OCI-LY1 (cell line): ENCODE measurements at regions not wholly inside any gene's neighbourhood (a gene's known extent, or its start where the extent isn't known, plus 50 kb on each side); places are given as distances from the start of the nearest gene placed in this dataset.

ENCODE experiments used
- H2AFZ ChIP-seq: fragments of 200-600 bp; sonication (generic), shearing (Covaris generic); 2 replicates; pipeline ENCODE4 v1.6.0; 2014; ENCODE audit warnings: antibody characterized with exemption, mild to moderate bottlenecking, low read length
- H3F3A ChIP-seq: fragments of 200-600 bp; sonication (generic), shearing (Covaris generic); 2 replicates; pipeline ENCODE4 v1.6.0; 2014; ENCODE audit warnings: mild to moderate bottlenecking, antibody characterized with exemption, low read length, moderate library complexity; ENCODE audit not compliant: insufficient read depth
- H3K27ac ChIP-seq: fragments of 200-600 bp; sonication (generic); 2 replicates; pipeline ENCODE4 v1.5.1; 2014; ENCODE audit warnings: low read length, mixed run types, mild to moderate bottlenecking, low read depth; ENCODE audit not compliant: poor library complexity, severe bottlenecking
- H3K27me3 ChIP-seq: fragments of 200-600 bp; sonication (generic); 2 replicates; pipeline ENCODE4 v1.6.0; 2014; ENCODE audit warnings: antibody characterized with exemption, mild to moderate bottlenecking, low read length, moderate library complexity; ENCODE audit not compliant: insufficient read depth
- H3K36me3 ChIP-seq: fragments of 200-600 bp; sonication (generic); 2 replicates; pipeline ENCODE4 v1.6.1; 2014; ENCODE audit warnings: mild to moderate bottlenecking, antibody characterized with exemption, low read length, moderate library complexity, mixed read lengths; ENCODE audit not compliant: insufficient read depth
- H3K4me1 ChIP-seq: fragments of 200-600 bp; sonication (generic); 2 replicates; pipeline ENCODE4 v1.5.1; 2014; ENCODE audit warnings: mild to moderate bottlenecking, low read length, moderate library complexity; ENCODE audit not compliant: insufficient read depth, severe bottlenecking
- H3K4me2 ChIP-seq: fragments of 200-600 bp; sonication (generic), shearing (Covaris generic); 2 replicates; pipeline ENCODE4 v1.6.1; 2014; ENCODE audit warnings: low read length
- H3K4me3 ChIP-seq: fragments of 200-600 bp; sonication (generic); 2 replicates; pipeline ENCODE4 v1.5.1; 2014; ENCODE audit warnings: low read length, low read depth, mild to moderate bottlenecking, mixed read lengths; ENCODE audit not compliant: poor library complexity, severe bottlenecking
- H3K79me2 ChIP-seq: fragments of 200-600 bp; shearing (Covaris generic); 2 replicates; pipeline ENCODE4 v1.6.1; 2016; ENCODE audit warnings: mixed run types, low read length, mixed read lengths; ENCODE audit not compliant: insufficient read depth
- H3K9ac ChIP-seq: fragments of 200-600 bp; sonication (generic), shearing (Covaris generic); 2 replicates; pipeline ENCODE4 v1.6.1; 2014; ENCODE audit warnings: mild to moderate bottlenecking, low read length, mixed read lengths
- H3K9me2 ChIP-seq: fragments of 200-600 bp; sonication (generic), shearing (Covaris generic); 2 replicates; pipeline ENCODE4 v1.6.1; 2014; ENCODE audit warnings: low read depth, mild to moderate bottlenecking, low read length, mixed read lengths
- H3K9me3 ChIP-seq: fragments of 200-600 bp; shearing (Covaris generic); 2 replicates; pipeline ENCODE4 v1.6.1; 2014; ENCODE audit warnings: low read length, mixed read lengths
- H4K20me1 ChIP-seq: fragments of 200-600 bp; sonication (generic), shearing (Covaris generic); 2 replicates; pipeline ENCODE4 v1.6.0; 2016; ENCODE audit warnings: mild to moderate bottlenecking, low read length; ENCODE audit not compliant: insufficient read depth
- CTCF ChIP-seq: fragments of 200-600 bp; sonication (generic), shearing (Covaris generic); IDR thresholded peaks from 2 replicates; pipeline ENCODE4 v1.5.1; 2017; ENCODE audit warnings: mild to moderate bottlenecking, antibody characterized with exemption, low read length, moderate library complexity, mixed read lengths
- EZH2 ChIP-seq: fragments of 200-600 bp; sonication (generic), shearing (Covaris generic); IDR thresholded peaks from 2 replicates; pipeline ENCODE4 v1.8.0; 2017; ENCODE audit warnings: borderline replicate concordance, mixed run types, mild to moderate bottlenecking, antibody characterized with exemption, low read length, moderate library complexity, mixed read lengths

- Histone ChIP-seq H3K9me2 (no peaks in the 10 kb centered on the region), H3K9me3 (0 out of 2 replicates have a peak, but pooled peaks cover 3% of the 10 kb centered on the region), H2AFZ (no peak overlapping the region), H3K79me2 (no peaks in the 10 kb centered on the region), H3K27me3 (no peaks in the 10 kb centered on the region), H3F3A (peaks cover 5% of the 10 kb centered on the region; the same call in 1 of the 2 replicates), H3K4me1 (peaks cover 90% of the 10 kb centered on the region), H3K9ac (peak overlapping the region; percentile 62; the same call in 1 of the 2 replicates), H3K4me3 (no peak overlapping the region), H3K4me2 (peak overlapping the region; percentile 54; the same call in 1 of the 2 replicates), H3K36me3 (peaks cover 10% of the 10 kb centered on the region), H3K27ac (peak overlapping the region; percentile 90), H4K20me1 (no peaks in the 10 kb centered on the region)
- no peak for TF ChIP-seq EZH2
- no peak for TF ChIP-seq CTCF
These were observed 59.2 kb upstream of the CPEB4 start for GRCh38 chr5:173828952-173829351.

GRCh38 chr5:173829826-173830225, 58.3 kb upstream of the CPEB4 start:
- peaks cover 81% of the 10 kb centered on the region for H3K4me1 ChIP-seq
- no peaks in the 10 kb centered on the region for H3K9me2 ChIP-seq
- peaks cover 5% of the 10 kb centered on the region; the same call in 1 of the 2 replicates for H3F3A ChIP-seq
- peak overlapping the region; percentile 62 for H3K9ac ChIP-seq
- peak overlapping the region; percentile 90 for H3K27ac ChIP-seq
- H4K20me1 ChIP-seq = no peaks in the 10 kb centered on the region
- H3K79me2 ChIP-seq = no peaks in the 10 kb centered on the region
- peaks cover 10% of the 10 kb centered on the region for H3K36me3 ChIP-seq
- H2AFZ ChIP-seq = no peak overlapping the region
- H3K9me3 ChIP-seq = 0 out of 2 replicates have a peak, but pooled peaks cover 3% of the 10 kb centered on the region
- H3K27me3 ChIP-seq = no peaks in the 10 kb centered on the region
- no peak for TF ChIP-seq EZH2
- TF ChIP-seq CTCF = no peak
- H3K4me2 ChIP-seq = peak overlapping the region; percentile 54
- H3K4me3 ChIP-seq = peak overlapping the region; percentile 1

- Histone ChIP-seq H3K4me2 (peak overlapping the region; percentile 54), H3F3A (peaks cover 5% of the 10 kb centered on the region; the same call in 1 of the 2 replicates), H3K4me1 (peaks cover 79% of the 10 kb centered on the region), H3K4me3 (no peak overlapping the region), H2AFZ (no peak overlapping the region), H3K79me2 (no peaks in the 10 kb centered on the region), H3K27me3 (no peaks in the 10 kb centered on the region), H3K9ac (peak overlapping the region; percentile 62; the same call in 1 of the 2 replicates), H3K36me3 (peaks cover 10% of the 10 kb centered on the region), H3K27ac (peak overlapping the region; percentile 90), H3K9me3 (0 out of 2 replicates have a peak, but pooled peaks cover 3% of the 10 kb centered on the region), H3K9me2 (no peaks in the 10 kb centered on the region), H4K20me1 (no peaks in the 10 kb centered on the region)
- no peak for TF ChIP-seq EZH2
- TF ChIP-seq CTCF = no peak
These were observed 57.7 kb upstream of the CPEB4 start for GRCh38 chr5:173830421-173830820.
